Stimulated activated CD4-positive, alpha-beta T cell treated with anti-CD3 and anti-CD28 coated beads, Interleukin-15, amount 100 ng/mL, for 1 hour (primary cell): ENCODE measurements at regions not wholly inside any gene's neighbourhood (a gene's known extent, or its start where the extent isn't known, plus 50 kb on each side); places are given as distances from the start of the nearest gene placed in this dataset.

Source experiments
- DNase-seq, 2 donors: peaks; one replicate each; pipeline ENCODE4 v3.0.0-alpha.2; 2020; ENCODE audit warnings: low read depth in 1 of 2, low spot score in 1 of 2

GRCh38 chr11:113581713-113582112, 106.5 kb upstream of the DRD2 start:
- DNase-seq = no peak

GRCh38 chr11:113579292-113579940, 104.2 kb upstream of the DRD2 start:
- DNase-seq = no peak

- no peak for DNase-seq
Measured at GRCh38 chr11:113578715-113579250, 103.6 kb upstream of the DRD2 start.

GRCh38 chr11:113578033-113578380, 102.8 kb upstream of the DRD2 start:
- DNase-seq = no peak

- DNase-seq = no peak
Measured at GRCh38 chr11:113577356-113578032, 102.3 kb upstream of the DRD2 start.

GRCh38 chr11:113574586-113574985, 99.4 kb upstream of the DRD2 start:
- no peak for DNase-seq

GRCh38 chr11:113574171-113574570, 99.0 kb upstream of the DRD2 start:
- no peak for DNase-seq

- DNase-seq = no peak
Measured at GRCh38 chr11:113572136-113572735, 97.0 kb upstream of the DRD2 start.

GRCh38 chr11:113571531-113571930, 96.3 kb upstream of the DRD2 start:
- DNase-seq = no peak

- DNase-seq = no peak
Measured at GRCh38 chr11:113570906-113571305, 95.7 kb upstream of the DRD2 start.

GRCh38 chr11:113569391-113569790, 94.2 kb upstream of the DRD2 start:
- no peak for DNase-seq

- DNase-seq = no peak
Measured at GRCh38 chr11:113568566-113568965, 93.4 kb upstream of the DRD2 start.

GRCh38 chr11:113567867-113568544, 92.8 kb upstream of the DRD2 start:
- no peak for DNase-seq

- DNase-seq = no peak
Measured at GRCh38 chr11:113567097-113567496, 91.9 kb upstream of the DRD2 start.

GRCh38 chr11:113564527-113565130, 89.4 kb upstream of the DRD2 start:
- no peak for DNase-seq

- no peak for DNase-seq
Measured at GRCh38 chr11:113563766-113564526, 88.7 kb upstream of the DRD2 start.

- no peak for DNase-seq
Measured at GRCh38 chr11:113562981-113563461, 87.8 kb upstream of the DRD2 start.

- no peak for DNase-seq
Measured at GRCh38 chr11:113562576-113562975, 87.4 kb upstream of the DRD2 start.

GRCh38 chr11:113557926-113558325, 82.7 kb upstream of the DRD2 start:
- no peak for DNase-seq

- DNase-seq = no peak
Measured at GRCh38 chr11:113556036-113556435, 80.8 kb upstream of the DRD2 start.
